Colonic mucosa (tissue), 4 donors: ENCODE measurements at regions not wholly inside any gene's neighbourhood (a gene's known extent, or its start where the extent isn't known, plus 50 kb on each side); places are given as distances from the start of the nearest gene placed in this dataset.
A peak's percentile ranks its signal among the peaks of the same experiment; 100 is the strongest.
"Not testable (repeated sequence)": the region's sequence is repeated elsewhere in the genome, so short reads cannot be mapped to it uniquely, and the experiment has no call there.

ENCODE experiments used
- DNase-seq: peaks from one replicate; pipeline ENCODE4 v3.0.0-alpha.2; 2020
- H3K27ac ChIP-seq: fragments of 200-600 bp; one replicate; pipeline ENCODE4 v1.8.0; 2021
- H3K27me3 ChIP-seq: fragments of 200-600 bp; one replicate; pipeline ENCODE4 v1.8.0; 2021
- H3K36me3 ChIP-seq: fragments of 200-600 bp; one replicate; pipeline ENCODE4 v1.8.0; 2021
- H3K4me1 ChIP-seq: fragments of 200-600 bp; one replicate; pipeline ENCODE4 v1.8.0; 2021; ENCODE audit warnings: mild to moderate bottlenecking
- H3K4me3 ChIP-seq: fragments of 200-600 bp; one replicate; pipeline ENCODE4 v1.8.0; 2021
- H3K9ac ChIP-seq, 2 donors: one replicate each; pipeline ENCODE4 v1.7.0; 2013; ENCODE audit warnings: control low read depth in 2 of 2, low read depth in 2 of 2, low read length in 2 of 2
- H3K9me3 ChIP-seq: fragments of 200-600 bp; one replicate; pipeline ENCODE4 v1.8.0; 2021
- intact Hi-C: fragments of 100-400 bp; cut with DNase I; formaldehyde crosslinking; loops from one replicate; pipeline ENCODE4 v1.14.1; 2022
- TF ChIP-seq, protein P1 (sequence below): fragments of 200-600 bp; IDR thresholded peaks from one replicate; pipeline ENCODE4 v1.8.0; 2022; ENCODE audit warnings: antibody characterized with exemption, mild to moderate bottlenecking
- donor health status: healthy.
- donor health status: DM: no; HTN: no; CAD: no.
- donor health status: DM: no; HTN: no; CAD: no.

DNA sequence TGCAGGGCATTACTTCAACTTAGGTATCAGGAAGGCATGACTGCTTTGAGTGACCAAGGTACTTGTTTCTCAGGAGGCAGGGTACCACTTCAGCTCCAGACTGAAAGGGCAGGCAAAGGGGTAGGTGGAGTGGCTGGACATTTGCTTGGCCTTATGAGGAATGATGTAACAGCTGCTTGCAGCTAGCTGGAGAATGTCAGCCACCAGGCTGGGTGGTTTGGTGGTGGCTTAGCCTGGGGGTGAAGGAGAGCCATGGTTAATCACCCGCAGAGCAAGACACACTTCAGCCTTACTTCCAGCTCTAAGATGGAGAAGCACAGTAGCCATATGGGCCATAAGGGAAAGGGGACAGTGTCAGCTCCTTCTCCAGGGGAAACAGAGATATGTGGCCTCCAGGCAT, 146.1 kb downstream of the APIP start:
- Histone ChIP-seq H3K4me3 (no peak overlapping the region), H3K4me1 (no peaks in the 10 kb centered on the region), H3K9ac (no peak overlapping the region), H3K9me3 (no peaks in the 10 kb centered on the region), H3K36me3 (no peaks in the 10 kb centered on the region), H3K27ac (no peak overlapping the region), H3K27me3 (no peaks in the 10 kb centered on the region)
- intact Hi-C loops, result no loop called here
- no peak for DNase-seq
- TF ChIP-seq, protein P1, sequence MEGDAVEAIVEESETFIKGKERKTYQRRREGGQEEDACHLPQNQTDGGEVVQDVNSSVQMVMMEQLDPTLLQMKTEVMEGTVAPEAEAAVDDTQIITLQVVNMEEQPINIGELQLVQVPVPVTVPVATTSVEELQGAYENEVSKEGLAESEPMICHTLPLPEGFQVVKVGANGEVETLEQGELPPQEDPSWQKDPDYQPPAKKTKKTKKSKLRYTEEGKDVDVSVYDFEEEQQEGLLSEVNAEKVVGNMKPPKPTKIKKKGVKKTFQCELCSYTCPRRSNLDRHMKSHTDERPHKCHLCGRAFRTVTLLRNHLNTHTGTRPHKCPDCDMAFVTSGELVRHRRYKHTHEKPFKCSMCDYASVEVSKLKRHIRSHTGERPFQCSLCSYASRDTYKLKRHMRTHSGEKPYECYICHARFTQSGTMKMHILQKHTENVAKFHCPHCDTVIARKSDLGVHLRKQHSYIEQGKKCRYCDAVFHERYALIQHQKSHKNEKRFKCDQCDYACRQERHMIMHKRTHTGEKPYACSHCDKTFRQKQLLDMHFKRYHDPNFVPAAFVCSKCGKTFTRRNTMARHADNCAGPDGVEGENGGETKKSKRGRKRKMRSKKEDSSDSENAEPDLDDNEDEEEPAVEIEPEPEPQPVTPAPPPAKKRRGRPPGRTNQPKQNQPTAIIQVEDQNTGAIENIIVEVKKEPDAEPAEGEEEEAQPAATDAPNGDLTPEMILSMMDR, result no peak

DNA sequence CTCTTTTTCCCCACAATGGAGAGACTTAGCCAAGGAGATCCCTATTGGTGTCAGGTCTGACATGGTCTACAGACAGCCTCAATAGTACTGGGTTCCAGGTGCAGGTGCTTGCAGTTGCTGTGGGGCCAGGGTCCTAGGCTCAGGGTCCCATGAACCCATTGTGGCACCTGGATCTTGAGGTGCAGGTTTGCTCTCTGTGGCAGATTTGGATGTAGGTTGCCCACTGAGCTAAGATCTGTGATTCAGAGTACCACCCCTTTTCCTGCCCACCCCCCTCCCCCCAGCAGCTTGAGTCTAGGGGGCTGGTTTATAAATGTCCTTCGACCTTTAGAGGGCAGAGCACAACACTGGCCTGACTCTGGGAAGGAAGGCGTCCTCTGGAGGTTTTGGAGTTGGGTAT, 147.0 kb downstream of the APIP start:
- DNase-seq, result no peak
- no peak overlapping the region for H3K9ac ChIP-seq
- no peak overlapping the region for H3K27ac ChIP-seq
- no peaks in the 10 kb centered on the region for H3K36me3 ChIP-seq
- TF ChIP-seq, protein P1, result no peak
- H3K9me3 ChIP-seq, result no peaks in the 10 kb centered on the region
- intact Hi-C loops, result no loop called here
- H3K4me1 ChIP-seq, result no peaks in the 10 kb centered on the region
- H3K4me3 ChIP-seq, result no peak overlapping the region
- no peaks in the 10 kb centered on the region for H3K27me3 ChIP-seq

DNA sequence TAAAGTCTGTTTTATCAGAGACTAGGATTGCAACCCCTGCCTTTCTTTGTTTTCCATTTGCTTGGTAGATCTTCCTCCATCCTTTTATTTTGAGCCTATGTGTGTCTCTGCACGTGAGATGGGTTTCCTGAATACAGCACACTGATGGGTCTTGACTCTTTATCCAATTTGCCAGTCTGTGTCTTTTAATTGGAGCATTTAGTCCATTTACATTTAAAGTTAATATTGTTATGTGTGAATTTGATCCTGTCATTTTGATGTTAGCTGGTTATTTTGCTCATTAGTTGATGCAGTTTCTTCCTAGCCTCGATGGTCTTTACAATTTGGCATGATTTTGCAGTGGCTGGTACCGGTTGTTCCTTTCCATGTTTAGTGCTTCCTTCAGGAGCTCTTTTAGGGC, 141.7 kb downstream of the EHF start:
- H3K4me1 ChIP-seq, intact Hi-C loops, H3K27ac ChIP-seq, H3K4me3 ChIP-seq, H3K9me3 ChIP-seq, H3K36me3 ChIP-seq, H3K9ac ChIP-seq, H3K27me3 ChIP-seq, DNase-seq: not testable (repeated sequence)

DNA sequence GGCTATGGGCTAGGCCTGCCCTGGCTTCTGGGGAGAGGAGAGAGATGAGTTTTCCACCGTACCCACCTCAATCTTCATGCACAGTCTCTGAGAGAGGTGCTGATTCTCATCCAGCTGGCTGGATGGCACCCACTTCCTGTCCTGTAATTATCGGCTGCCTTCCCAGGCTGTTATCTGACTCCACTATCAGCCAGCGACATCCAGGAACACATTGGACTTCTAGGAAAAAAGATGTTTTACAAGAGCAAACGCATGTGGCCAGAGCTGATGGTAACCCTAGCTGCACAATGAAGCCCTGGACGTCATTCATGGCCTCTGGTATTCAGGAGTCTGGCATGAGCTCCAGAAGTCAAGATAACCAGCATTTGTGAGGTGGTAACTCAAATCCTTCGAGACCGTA, 137.4 kb downstream of the EHF start:
- Histone ChIP-seq H3K4me3 (no peak overlapping the region), H3K27ac (no peak overlapping the region), H3K36me3 (no peaks in the 10 kb centered on the region), H3K9ac (no peak overlapping the region), H3K27me3 (no peaks in the 10 kb centered on the region), H3K9me3 (no peaks in the 10 kb centered on the region), H3K4me1 (no peaks in the 10 kb centered on the region)
- TF ChIP-seq, protein P1, result no peak
- no peak for DNase-seq
- intact Hi-C loops, result no loop called here

DNA sequence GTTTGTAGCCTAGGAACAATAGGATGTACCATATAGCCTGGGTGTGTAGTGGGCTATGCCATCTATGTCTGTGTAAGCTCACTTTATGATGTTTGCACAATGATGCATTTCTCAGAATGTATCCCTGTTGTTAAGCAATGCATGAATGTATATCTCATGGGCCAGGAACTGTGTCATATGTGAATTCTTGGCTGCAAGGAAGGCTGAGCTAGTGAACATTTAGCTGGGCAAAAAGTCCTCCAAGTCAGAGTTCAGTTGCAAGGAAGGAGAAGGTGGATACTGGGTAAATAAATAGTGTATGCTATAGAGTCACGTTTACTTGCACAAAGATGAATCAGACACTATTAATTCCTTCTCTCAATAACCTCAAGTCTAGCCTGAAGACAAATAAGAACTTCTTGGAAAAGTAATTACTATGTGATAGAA, 136.1 kb downstream of the EHF start:
- H3K9me3 ChIP-seq, result no peaks in the 10 kb centered on the region
- peak; percentile 65 for DNase-seq
- H3K9ac ChIP-seq, result peak overlapping the region in 1 of 2 donors; percentile 19
- no peaks in the 10 kb centered on the region for H3K4me1 ChIP-seq
- TF ChIP-seq, protein P1, result no peak
- intact Hi-C loops, result no loop called here
- H3K27me3 ChIP-seq, result no peaks in the 10 kb centered on the region
- no peak overlapping the region for H3K4me3 ChIP-seq
- H3K36me3 ChIP-seq, result no peaks in the 10 kb centered on the region
- peak overlapping the region; percentile 83 for H3K27ac ChIP-seq

DNA sequence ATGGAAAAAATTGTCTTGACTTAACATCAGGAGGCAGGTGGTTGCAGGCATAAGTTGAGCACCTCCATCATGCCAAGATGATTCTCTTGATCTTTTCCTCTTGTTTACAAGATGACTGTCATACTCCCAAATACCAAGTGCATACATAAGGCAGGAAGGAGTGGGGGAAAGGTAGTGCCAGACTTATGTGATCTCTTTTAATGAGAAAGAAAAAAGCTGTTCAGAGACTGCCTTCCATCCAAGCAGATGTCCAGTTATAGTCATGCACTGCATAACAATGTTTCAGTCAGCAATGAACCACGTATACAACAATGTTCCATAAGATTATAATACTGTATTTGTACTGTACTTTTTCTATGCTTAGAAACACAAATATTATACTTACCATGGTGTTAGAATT, 135.7 kb downstream of the EHF start:
- Histone ChIP-seq H3K4me1 (no peaks in the 10 kb centered on the region), H3K9ac (no peak overlapping the region), H3K27ac (peak overlapping the region; percentile 83), H3K4me3 (no peak overlapping the region), H3K36me3 (no peaks in the 10 kb centered on the region), H3K9me3 (no peaks in the 10 kb centered on the region), H3K27me3 (no peaks in the 10 kb centered on the region)
- DNase-seq, result no peak
- intact Hi-C loops, result no loop called here
- TF ChIP-seq, protein P1, result no peak
